ENCODE measurements at regions not wholly inside any gene's neighbourhood (a gene's known extent, or its start where the extent isn't known, plus 50 kb on each side); places are given as distances from the start of the nearest gene placed in this dataset.

- Mint-ChIP-seq H3K9me3 (ENCODE audit: unreplicated experiment) (no peaks in the 10 kb centered on the region), H3K4me1 (ENCODE audit: unreplicated experiment) (no peaks in the 10 kb centered on the region), H3K36me3 (ENCODE audit: unreplicated experiment) (no peaks in the 10 kb centered on the region), H3K27me3 (ENCODE audit: unreplicated experiment) (peaks cover 3% of the 10 kb centered on the region), H3K4me3 (ENCODE audit: unreplicated experiment) (no peak overlapping the region), H3K27ac (ENCODE audit: unreplicated experiment) (no peak overlapping the region)
- TF ChIP-seq CTCF (IDR thresholded peaks at IDR 0.05): no peak
- DNase-seq (ENCODE audit: extremely low spot score, unreplicated experiment): no peak
Measured at GRCh38 chr17:55635253-55635914, 87.3 kb downstream of the TMEM100 start.

GRCh38 chr17:55634702-55635101, 88.0 kb downstream of the TMEM100 start:
- Mint-ChIP-seq H3K27me3 (ENCODE audit: unreplicated experiment) (peaks cover 3% of the 10 kb centered on the region), H3K9me3 (ENCODE audit: unreplicated experiment) (no peaks in the 10 kb centered on the region), H3K4me3 (ENCODE audit: unreplicated experiment) (no peak overlapping the region), H3K27ac (ENCODE audit: unreplicated experiment) (no peak overlapping the region), H3K4me1 (ENCODE audit: unreplicated experiment) (no peaks in the 10 kb centered on the region), H3K36me3 (ENCODE audit: unreplicated experiment) (no peaks in the 10 kb centered on the region)
- no peak for TF ChIP-seq CTCF (IDR thresholded peaks at IDR 0.05)
- no peak for DNase-seq (ENCODE audit: extremely low spot score, unreplicated experiment)

- Mint-ChIP-seq H3K27me3 (ENCODE audit: unreplicated experiment) (peaks cover 3% of the 10 kb centered on the region), H3K36me3 (ENCODE audit: unreplicated experiment) (no peaks in the 10 kb centered on the region), H3K27ac (ENCODE audit: unreplicated experiment) (no peak overlapping the region), H3K4me3 (ENCODE audit: unreplicated experiment) (no peak overlapping the region), H3K9me3 (ENCODE audit: unreplicated experiment) (no peaks in the 10 kb centered on the region), H3K4me1 (ENCODE audit: unreplicated experiment) (no peaks in the 10 kb centered on the region)
- DNase-seq (ENCODE audit: extremely low spot score, unreplicated experiment): no peak
- TF ChIP-seq CTCF (IDR thresholded peaks at IDR 0.05): no peak
Measured at GRCh38 chr17:55632893-55633292, 89.8 kb downstream of the TMEM100 start.

GRCh38 chr17:55632236-55632635, 90.4 kb downstream of the TMEM100 start:
- DNase-seq (ENCODE audit: extremely low spot score, unreplicated experiment): no peak
- H3K4me1 Mint-ChIP-seq (ENCODE audit: unreplicated experiment): no peaks in the 10 kb centered on the region
- no peaks in the 10 kb centered on the region for H3K9me3 Mint-ChIP-seq (ENCODE audit: unreplicated experiment)
- H3K36me3 Mint-ChIP-seq (ENCODE audit: unreplicated experiment): no peaks in the 10 kb centered on the region
- TF ChIP-seq CTCF (IDR thresholded peaks at IDR 0.05): no peak
- peaks cover 3% of the 10 kb centered on the region for H3K27me3 Mint-ChIP-seq (ENCODE audit: unreplicated experiment)
- no peak overlapping the region for H3K4me3 Mint-ChIP-seq (ENCODE audit: unreplicated experiment)
- no peak overlapping the region for H3K27ac Mint-ChIP-seq (ENCODE audit: unreplicated experiment)

GRCh38 chr17:55629995-55630394, 92.7 kb downstream of the TMEM100 start:
- H3K36me3 Mint-ChIP-seq (ENCODE audit: unreplicated experiment): no peaks in the 10 kb centered on the region
- no peaks in the 10 kb centered on the region for H3K4me1 Mint-ChIP-seq (ENCODE audit: unreplicated experiment)
- no peak overlapping the region for H3K27ac Mint-ChIP-seq (ENCODE audit: unreplicated experiment)
- no peak for DNase-seq (ENCODE audit: extremely low spot score, unreplicated experiment)
- H3K9me3 Mint-ChIP-seq (ENCODE audit: unreplicated experiment): no peaks in the 10 kb centered on the region
- no peak for TF ChIP-seq CTCF (IDR thresholded peaks at IDR 0.05)
- H3K27me3 Mint-ChIP-seq (ENCODE audit: unreplicated experiment): peaks cover under 1% of the 10 kb centered on the region
- H3K4me3 Mint-ChIP-seq (ENCODE audit: unreplicated experiment): no peak overlapping the region
